CD4-positive, alpha-beta T cell treated with Interleukin-21 for 1 hour (primary cell): ENCODE measurements at regions not wholly inside any gene's neighbourhood (a gene's known extent, or its start where the extent isn't known, plus 50 kb on each side); places are given as distances from the start of the nearest gene placed in this dataset.

Experiments used
- DNase-seq: peaks from one replicate; pipeline ENCODE4 v3.0.0-alpha.2; 2020

- no peak for DNase-seq
Measured at GRCh38 chr2:217049956-217050355, 190.1 kb upstream of the TNP1 start.

- DNase-seq, result no peak
Measured at GRCh38 chr2:217049422-217049821, 189.6 kb upstream of the TNP1 start.

GRCh38 chr2:217048730-217049129 is 188.9 kb upstream of the TNP1 start:
- DNase-seq, result no peak

GRCh38 chr2:217047631-217048030 is 187.8 kb upstream of the TNP1 start:
- DNase-seq, result no peak

GRCh38 chr2:217047209-217047608 is 187.3 kb upstream of the TNP1 start:
- no peak for DNase-seq

- no peak for DNase-seq
Measured at GRCh38 chr2:217045700-217046475, 186.0 kb upstream of the TNP1 start.

GRCh38 chr2:217040099-217040498 is 180.2 kb upstream of the TNP1 start:
- no peak for DNase-seq

GRCh38 chr2:217038001-217038400 is 178.1 kb upstream of the TNP1 start:
- no peak for DNase-seq

GRCh38 chr2:217037353-217037752 is 177.5 kb upstream of the TNP1 start:
- no peak for DNase-seq

- DNase-seq, result no peak
Measured at GRCh38 chr2:217035967-217036366, 176.1 kb upstream of the TNP1 start.

GRCh38 chr2:217033186-217033585 is 173.3 kb upstream of the TNP1 start:
- no peak for DNase-seq

GRCh38 chr2:217031445-217031844 is 171.6 kb upstream of the TNP1 start:
- no peak for DNase-seq

GRCh38 chr2:217030081-217030480 is 170.2 kb upstream of the TNP1 start:
- no peak for DNase-seq

GRCh38 chr2:217028128-217028527 is 168.3 kb upstream of the TNP1 start:
- no peak for DNase-seq

- DNase-seq, result no peak
Measured at GRCh38 chr2:217027414-217027813, 167.6 kb upstream of the TNP1 start.

GRCh38 chr2:217026569-217026968 is 166.7 kb upstream of the TNP1 start:
- no peak for DNase-seq

- no peak for DNase-seq
Measured at GRCh38 chr2:217026161-217026560, 166.3 kb upstream of the TNP1 start.

GRCh38 chr2:217023611-217024010 is 163.7 kb upstream of the TNP1 start:
- no peak for DNase-seq

- no peak for DNase-seq
Measured at GRCh38 chr2:217017456-217018252, 157.8 kb upstream of the TNP1 start.

- DNase-seq, result no peak
Measured at GRCh38 chr2:217016796-217017419, 157.0 kb upstream of the TNP1 start.

GRCh38 chr2:217014328-217015105 is 154.7 kb upstream of the TNP1 start:
- no peak for DNase-seq

- no peak for DNase-seq
Measured at GRCh38 chr2:217013926-217014325, 154.1 kb upstream of the TNP1 start.

GRCh38 chr2:217011576-217011975 is 151.7 kb upstream of the TNP1 start:
- no peak for DNase-seq
